Ishikawa (cell line): ENCODE measurements at regions not wholly inside any gene's neighbourhood (a gene's known extent, or its start where the extent isn't known, plus 50 kb on each side); places are given as distances from the start of the nearest gene placed in this dataset.

Experiments used
- CEBPB ChIP-seq: IDR thresholded peaks from 2 replicates; pipeline ENCODE4 v1.6.1; 2012
- CREB1 ChIP-seq: IDR thresholded peaks from 2 replicates; pipeline ENCODE4 v1.6.1; 2012; ENCODE audit warnings: low read depth
- EGR1 ChIP-seq: IDR thresholded peaks from 2 replicates; pipeline ENCODE4 v1.6.1; 2012
- EP300 ChIP-seq: IDR thresholded peaks from 2 replicates; pipeline ENCODE4 v1.6.1; 2012; ENCODE audit warnings: borderline replicate concordance
- FOXM1 ChIP-seq: IDR thresholded peaks from 2 replicates; pipeline ENCODE4 v1.6.1; 2012; ENCODE audit warnings: low read depth, borderline replicate concordance
- MAX ChIP-seq: IDR thresholded peaks from 2 replicates; pipeline ENCODE4 v1.6.1; 2012
- NFIC ChIP-seq: IDR thresholded peaks from 2 replicates; pipeline ENCODE4 v1.6.1; 2012
- RAD21 ChIP-seq: IDR thresholded peaks from 2 replicates; pipeline ENCODE4 v1.6.1; 2012; ENCODE audit warnings: low read depth
- REST ChIP-seq: IDR thresholded peaks from 2 replicates; pipeline ENCODE4 v1.6.1; 2012; ENCODE audit warnings: low read depth, mild to moderate bottlenecking
- TAF1 ChIP-seq: IDR thresholded peaks from 2 replicates; pipeline ENCODE4 v1.6.1; 2012; ENCODE audit warnings: low read depth, mild to moderate bottlenecking
- TCF12 ChIP-seq: IDR thresholded peaks from 2 replicates; pipeline ENCODE4 v1.6.1; 2012; ENCODE audit warnings: low read depth
- TEAD4 ChIP-seq: IDR thresholded peaks from 2 replicates; pipeline ENCODE4 v1.6.1; 2012
- USF1 ChIP-seq: IDR thresholded peaks from 2 replicates; pipeline ENCODE4 v1.6.1; 2012
- YY1 ChIP-seq: IDR thresholded peaks from 2 replicates; pipeline ENCODE4 v1.6.1; 2012; ENCODE audit warnings: low read depth
- ZBTB7A ChIP-seq: IDR thresholded peaks from 2 replicates; pipeline ENCODE4 v1.6.1; 2012; ENCODE audit warnings: low read depth

- TF ChIP-seq EP300, result no peak
- no peak for TF ChIP-seq NFIC
- TF ChIP-seq TEAD4, result no peak
- TF ChIP-seq USF1, result no peak
- TF ChIP-seq RAD21, result no peak
- TF ChIP-seq TAF1, result no peak
- TF ChIP-seq REST, result no peak
- no peak for TF ChIP-seq ZBTB7A
- no peak for TF ChIP-seq MAX
Observed at GRCh38 chr17:49911719-49912118, 57.3 kb upstream of the DLX4 start.

- no peak for TF ChIP-seq CREB1
- TF ChIP-seq REST, result no peak
- no peak for TF ChIP-seq EGR1
Observed at GRCh38 chr17:49913226-49914095, 55.5 kb upstream of the DLX4 start.

GRCh38 chr17:49914096-49914490 lies 54.9 kb upstream of the DLX4 start:
- TF ChIP-seq EP300 (no peak), NFIC (no peak), CREB1 (no peak), RAD21 (no peak), TCF12 (no peak), REST (no peak), FOXM1 (no peak), TEAD4 (no peak), YY1 (no peak), EGR1 (no peak), ZBTB7A (no peak)

GRCh38 chr17:49914664-49915063 lies 54.3 kb upstream of the DLX4 start:
- TF ChIP-seq EGR1, result no peak
- no peak for TF ChIP-seq NFIC
- TF ChIP-seq TAF1, result no peak

- TF ChIP-seq ZBTB7A (no peak), EGR1 (no peak), FOXM1 (no peak), RAD21 (no peak), MAX (no peak), NFIC (no peak), TEAD4 (no peak), TAF1 (no peak), EP300 (no peak), TCF12 (no peak), USF1 (no peak), REST (no peak), YY1 (no peak), CREB1 (no peak), CEBPB (no peak)
Observed at GRCh38 chr17:49915260-49915659, 53.7 kb upstream of the DLX4 start.
